Neuronal stem cell (in vitro differentiated cells): ENCODE measurements at regions not wholly inside any gene's neighbourhood (a gene's known extent, or its start where the extent isn't known, plus 50 kb on each side); places are given as distances from the start of the nearest gene placed in this dataset.
"Not testable (repeated sequence)": the region's sequence is repeated elsewhere in the genome, so short reads cannot be mapped to it uniquely, and the experiment has no call there.

ENCODE experiments used
- DNase-seq: peaks from one replicate; pipeline ENCODE4 v3.0.0-alpha.2; 2013; ENCODE audit warnings: low spot score
- H2AFZ ChIP-seq: one replicate; pipeline ENCODE4 v1.6.1; 2013; ENCODE audit warnings: mild to moderate bottlenecking, low read length, inconsistent platforms
- H2AK5ac ChIP-seq: 2 replicates; pipeline ENCODE4 v1.6.1; 2013; ENCODE audit warnings: low read depth, mild to moderate bottlenecking, inconsistent platforms, low read length, moderate library complexity, mixed read lengths
- H2BK120ac ChIP-seq: 2 replicates; pipeline ENCODE4 v1.6.1; 2013; ENCODE audit warnings: low read depth, mild to moderate bottlenecking, inconsistent platforms, low read length, moderate library complexity, mixed read lengths
- H2BK12ac ChIP-seq: one replicate; pipeline ENCODE4 v1.6.1; 2013; ENCODE audit warnings: low read length, inconsistent platforms
- H2BK15ac ChIP-seq: 2 replicates; pipeline ENCODE4 v1.6.1; 2013; ENCODE audit warnings: mild to moderate bottlenecking, low read length, inconsistent platforms, mixed read lengths
- H2BK5ac ChIP-seq: one replicate; pipeline ENCODE4 v1.6.1; 2013; ENCODE audit warnings: inconsistent platforms, mild to moderate bottlenecking, low read length, moderate library complexity
- H3K14ac ChIP-seq: one replicate; pipeline ENCODE4 v1.6.1; 2013; ENCODE audit warnings: low read length, inconsistent platforms
- H3K18ac ChIP-seq: 2 replicates; pipeline ENCODE4 v1.6.1; 2013; ENCODE audit warnings: low read length, inconsistent platforms
- H3K23ac ChIP-seq: 2 replicates; pipeline ENCODE4 v1.6.1; 2013; ENCODE audit warnings: low read depth, mild to moderate bottlenecking, mixed read lengths, low read length, inconsistent platforms; ENCODE audit not compliant: poor library complexity
- H3K27ac ChIP-seq: replicated peaks from 3 replicates; pipeline ENCODE4 v1.5.1; 2013; ENCODE audit warnings: low read length, inconsistent platforms
- H3K27me3 ChIP-seq, 3 experiments: 2 replicates each; pipeline ENCODE4 v1.6.1; 2013; ENCODE audit warnings: low read length in 3 of 3, mild to moderate bottlenecking in 2 of 3, inconsistent platforms in 1 of 3, low read depth in 1 of 3, mixed read lengths in 1 of 3, moderate library complexity in 1 of 3; ENCODE audit not compliant: control insufficient read depth in 3 of 3, insufficient read depth in 3 of 3
- H3K36me3 ChIP-seq, 2 donors: replicated peaks in 1 of 2; 2 replicates each; pipeline ENCODE4 v1.6.1; 2013; ENCODE audit warnings: low read length in 2 of 2; ENCODE audit not compliant: control insufficient read depth in 2 of 2, insufficient read depth in 2 of 2
- H3K4ac ChIP-seq: 2 replicates; pipeline ENCODE4 v1.6.1; 2013; ENCODE audit warnings: inconsistent platforms, mild to moderate bottlenecking, low read length, moderate library complexity
- H3K4me1 ChIP-seq, 2 donors: 1 replicate in 1 of 2; 2 replicates in 1 of 2; pipeline ENCODE4 v1.6.1; 2013; ENCODE audit warnings: low read length in 2 of 2, low read depth in 1 of 2; ENCODE audit not compliant: control insufficient read depth in 2 of 2, insufficient read depth in 1 of 2
- H3K4me2 ChIP-seq: one replicate; pipeline ENCODE4 v1.6.1; 2013; ENCODE audit warnings: mild to moderate bottlenecking, low read length, inconsistent platforms; ENCODE audit not compliant: insufficient read depth, poor library complexity, severe bottlenecking
- H3K4me3 ChIP-seq, 2 donors: 2 replicates each; pipeline ENCODE4 v1.5.1; 2013; ENCODE audit warnings: low read length in 2 of 2, mild to moderate bottlenecking in 2 of 2, inconsistent platforms in 1 of 2, moderate library complexity in 1 of 2
- H3K79me1 ChIP-seq: one replicate; pipeline ENCODE4 v1.6.1; 2013; ENCODE audit warnings: low read depth, mild to moderate bottlenecking, inconsistent platforms, low read length, moderate library complexity
- H3K9ac ChIP-seq: one replicate; pipeline ENCODE4 v1.6.1; 2013; ENCODE audit warnings: mild to moderate bottlenecking, low read depth, low read length, inconsistent platforms; ENCODE audit not compliant: poor library complexity
- H3K9me3 ChIP-seq, 2 donors: replicated peaks in 1 of 2; 2 replicates each; pipeline versions ENCODE3 to v1.6.1; 2013; ENCODE audit warnings: low read length in 2 of 2, mild to moderate bottlenecking in 2 of 2, inconsistent platforms in 1 of 2, low read depth in 1 of 2, mixed read lengths in 1 of 2, moderate library complexity in 1 of 2; ENCODE audit not compliant: control insufficient read depth in 2 of 2, insufficient read depth in 1 of 2
- H4K8ac ChIP-seq: one replicate; pipeline ENCODE4 v1.6.1; 2013; ENCODE audit warnings: low read depth, mild to moderate bottlenecking, inconsistent platforms, low read length, moderate library complexity
- H4K91ac ChIP-seq: one replicate; pipeline ENCODE4 v1.6.1; 2013; ENCODE audit warnings: low read length, low read depth, mild to moderate bottlenecking, inconsistent platforms; ENCODE audit not compliant: poor library complexity
- WGBS, 2 donors: extraction: QIAGEN DNeasy Blood & Tissue Kit; methylation state at CpG; one replicate each; pipeline ENCODE4 v1.1.7; 2013; ENCODE audit warnings: missing lambda C conversion rate in 2 of 2, mixed read lengths in 1 of 2; ENCODE audit not compliant: insufficient read length in 2 of 2, insufficient replicate concordance in 1 of 2; ENCODE audit errors: extremely low coverage in 2 of 2; 5-methylcytosine and 5-hydroxymethylcytosine counted together

GRCh38 chr7:73166152-73166551 lies 80.3 kb upstream of the SPDYE9 start:
- not testable (repeated sequence) for H4K8ac ChIP-seq, H3K9me3 ChIP-seq, H2BK15ac ChIP-seq, H2AK5ac ChIP-seq, H3K9ac ChIP-seq, H3K4ac ChIP-seq, H3K4me3 ChIP-seq, H3K27ac ChIP-seq, H2BK5ac ChIP-seq, H3K23ac ChIP-seq, H3K79me1 ChIP-seq, DNase-seq, H3K4me1 ChIP-seq, H3K4me2 ChIP-seq, H2BK120ac ChIP-seq, H3K18ac ChIP-seq, H3K36me3 ChIP-seq, H2BK12ac ChIP-seq, H2AFZ ChIP-seq, H3K14ac ChIP-seq, H3K27me3 ChIP-seq, H4K91ac ChIP-seq
- WGBS, 2 donors: no CpG with 5 or more reads among the region's 5 CpGs

DNA sequence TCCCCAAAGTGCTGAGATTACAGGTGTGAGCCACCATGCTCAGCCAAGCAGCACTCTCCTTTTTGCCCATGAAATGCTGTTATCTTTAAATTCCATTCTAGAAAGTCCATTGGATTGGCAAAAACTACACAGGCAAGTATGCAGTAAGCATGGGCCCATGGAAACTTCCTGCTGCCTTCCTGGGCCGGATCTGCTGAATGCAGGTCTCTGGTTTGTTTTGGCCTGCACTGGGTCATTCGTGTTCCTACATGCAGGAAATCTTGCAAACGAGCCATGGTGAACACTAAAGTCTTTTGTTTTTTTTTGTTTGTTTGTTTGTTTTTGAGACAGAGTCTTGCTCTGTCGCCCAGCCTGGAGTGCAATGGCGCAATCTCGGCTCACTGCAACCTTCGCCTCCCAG lies 76.8 kb upstream of the SPDYE9 start:
- WGBS, 2 donors: no CpG with 5 or more reads among the region's 7 CpGs
- not testable (repeated sequence) for H2AK5ac ChIP-seq, H4K91ac ChIP-seq, H3K9me3 ChIP-seq, H3K14ac ChIP-seq, H3K9ac ChIP-seq, H3K36me3 ChIP-seq, H3K4me1 ChIP-seq, H2BK15ac ChIP-seq, H4K8ac ChIP-seq, H3K27ac ChIP-seq, H2BK5ac ChIP-seq, H2BK120ac ChIP-seq, H3K18ac ChIP-seq, H3K4me2 ChIP-seq, DNase-seq, H3K4ac ChIP-seq, H2BK12ac ChIP-seq, H3K4me3 ChIP-seq, H3K79me1 ChIP-seq, H3K23ac ChIP-seq, H2AFZ ChIP-seq, H3K27me3 ChIP-seq

DNA sequence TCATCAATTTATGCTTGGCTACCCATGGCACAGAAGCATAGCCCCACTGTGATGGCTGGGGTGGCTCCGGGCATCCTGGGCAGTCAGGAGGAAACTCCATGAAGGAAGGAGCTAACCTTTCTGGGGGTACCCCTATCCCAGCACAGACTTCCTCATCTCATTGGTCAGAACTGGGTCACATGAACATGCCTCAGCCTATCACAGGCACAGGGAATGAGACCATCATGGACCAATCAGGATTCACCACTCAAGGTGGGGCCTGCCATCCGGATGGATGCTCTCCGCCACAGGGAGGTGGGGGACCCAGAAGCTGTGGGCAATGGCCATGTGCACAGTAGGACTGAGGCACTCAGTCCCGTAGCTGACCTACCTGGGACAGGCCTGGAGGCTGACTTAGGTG lies 75.9 kb upstream of the SPDYE9 start:
- not testable (repeated sequence) for H2BK12ac ChIP-seq, H2BK5ac ChIP-seq, H3K9me3 ChIP-seq, H3K18ac ChIP-seq, H2BK15ac ChIP-seq, H4K8ac ChIP-seq, H2AFZ ChIP-seq, H4K91ac ChIP-seq, H3K4me1 ChIP-seq, DNase-seq, H3K4ac ChIP-seq, H3K9ac ChIP-seq, H3K14ac ChIP-seq, H3K27me3 ChIP-seq, H2BK120ac ChIP-seq, H2AK5ac ChIP-seq, H3K4me3 ChIP-seq, H3K23ac ChIP-seq, H3K4me2 ChIP-seq, H3K36me3 ChIP-seq, H3K79me1 ChIP-seq, H3K27ac ChIP-seq
- WGBS, 2 donors: no CpG with 5 or more reads among the region's 4 CpGs

DNA sequence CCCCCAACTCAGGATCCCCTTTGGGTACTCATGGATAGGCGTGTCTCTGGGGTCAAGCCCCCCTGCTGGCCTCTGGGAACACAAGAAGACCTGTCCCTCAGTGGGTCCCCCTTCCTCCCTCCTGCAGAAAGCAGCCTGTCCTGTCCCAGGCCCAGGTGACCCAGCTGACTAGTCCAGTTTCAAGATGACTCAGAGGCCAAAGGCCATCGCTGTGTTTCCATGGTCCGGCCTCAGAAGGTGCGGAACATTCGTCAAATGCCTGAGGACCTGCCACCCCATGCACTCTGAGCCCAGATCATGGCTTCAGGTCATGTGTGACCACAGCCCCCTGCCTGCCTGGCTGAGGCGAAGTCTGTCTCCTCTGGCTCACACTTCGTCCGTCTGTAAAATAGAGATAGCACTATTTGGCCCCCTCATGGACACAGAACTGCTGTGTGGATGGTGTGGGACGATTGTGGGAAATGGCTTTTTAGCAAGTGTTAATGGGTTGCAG lies 71.4 kb upstream of the SPDYE9 start:
- not testable (repeated sequence) for H3K23ac ChIP-seq, H3K9ac ChIP-seq, H2BK15ac ChIP-seq, H2AFZ ChIP-seq, H2BK5ac ChIP-seq, H3K36me3 ChIP-seq, H4K91ac ChIP-seq, H3K27me3 ChIP-seq, H3K79me1 ChIP-seq, H4K8ac ChIP-seq, H3K4me3 ChIP-seq, H3K4ac ChIP-seq, H3K9me3 ChIP-seq, H3K27ac ChIP-seq, H3K4me1 ChIP-seq, H3K4me2 ChIP-seq, H3K14ac ChIP-seq, H2AK5ac ChIP-seq, H2BK12ac ChIP-seq, H3K18ac ChIP-seq, H2BK120ac ChIP-seq, DNase-seq
- WGBS, 2 donors: no CpG with 5 or more reads among the region's 9 CpGs
